ENCODE measurements at regions not wholly inside any gene's neighbourhood (a gene's known extent, or its start where the extent isn't known, plus 50 kb on each side); places are given as distances from the start of the nearest gene placed in this dataset.

- 85 to 90% (median 88%) methylated on average over 3 of the region's 3 CpGs for WGBS, 5 donors
- TF ChIP-seq POLR2A (IDR thresholded peaks at IDR 0.05) (no peak), CTCF (IDR thresholded peaks at IDR 0.05 in 8 of 11, conservative IDR thresholded peaks at IDR 0.05 in 3 of 11) (no peak), POLR2AphosphoS5 (IDR thresholded peaks at IDR 0.05) (no peak)
- intact Hi-C loops (cut with DNase I; ENCODE audit: low total_unique reads): no loop called here
- Histone ChIP-seq H3K9me3 (no peaks in the 10 kb centered on the region), H3K27me3 (replicated peaks in 1 of 7) (peaks cover 0 to 3% (median 0%) of the 10 kb centered on the region in 7 donors), H3K4me1 (peaks cover 0 to 12% (median 4%) of the 10 kb centered on the region in 6 donors), H3K4me3 (no peak overlapping the region), H3K36me3 (no peaks in the 10 kb centered on the region), H3K27ac (no peak overlapping the region)
- DNase-seq: no peak
Measured at GRCh38 chr2:150095361-150096095, 391.9 kb downstream of the RND3 start.

GRCh38 chr2:150091846-150092245 is 395.6 kb downstream of the RND3 start:
- no peak overlapping the region for H3K4me3 ChIP-seq
- DNase-seq: no peak
- no peak overlapping the region for H3K27ac ChIP-seq
- WGBS, 5 donors: 81 to 95% (median 86%) methylated on average over 4 of the region's 4 CpGs
- H3K9me3 ChIP-seq: peaks cover 0 to 5% (median 0%) of the 10 kb centered on the region in 8 donors
- no peaks in the 10 kb centered on the region for H3K27me3 ChIP-seq (replicated peaks in 1 of 7)
- no peaks in the 10 kb centered on the region for H3K36me3 ChIP-seq
- no peak for TF ChIP-seq POLR2A (IDR thresholded peaks at IDR 0.05)
- TF ChIP-seq CTCF (IDR thresholded peaks at IDR 0.05 in 8 of 11, conservative IDR thresholded peaks at IDR 0.05 in 3 of 11): no peak
- no peak for TF ChIP-seq POLR2AphosphoS5 (IDR thresholded peaks at IDR 0.05)
- no peaks in the 10 kb centered on the region for H3K4me1 ChIP-seq
- intact Hi-C loops (cut with DNase I; ENCODE audit: low total_unique reads): no loop called here

GRCh38 chr2:150090031-150090430 is 397.4 kb downstream of the RND3 start:
- 90 to 100% (median 94%) methylated on average over 1 of the region's 1 CpG for WGBS, 5 donors

More at GRCh38 chr2:150090031-150090430, 397.4 kb downstream of the RND3 start:
- H3K27ac ChIP-seq: no peak overlapping the region
- no peak for DNase-seq
- no peaks in the 10 kb centered on the region for H3K4me1 ChIP-seq
- H3K4me3 ChIP-seq: no peak overlapping the region
- no peaks in the 10 kb centered on the region for H3K36me3 ChIP-seq
- peaks cover 0 to 16% (median 9%) of the 10 kb centered on the region in 8 donors for H3K9me3 ChIP-seq
- intact Hi-C loops (cut with DNase I; ENCODE audit: low total_unique reads): no loop called here
- H3K27me3 ChIP-seq (replicated peaks in 1 of 7): no peaks in the 10 kb centered on the region
- TF ChIP-seq POLR2A (IDR thresholded peaks at IDR 0.05) (no peak), POLR2AphosphoS5 (IDR thresholded peaks at IDR 0.05) (no peak), CTCF (IDR thresholded peaks at IDR 0.05 in 8 of 11, conservative IDR thresholded peaks at IDR 0.05 in 3 of 11) (no peak)

Data from spleen (tissue), 11 donors.